LNCaP clone FGC (cell line): ENCODE measurements at regions not wholly inside any gene's neighbourhood (a gene's known extent, or its start where the extent isn't known, plus 50 kb on each side); places are given as distances from the start of the nearest gene placed in this dataset.

Source experiments
- DNase-seq: peaks from one replicate; pipeline ENCODE4 v3.0.0-alpha.2; 2011; ENCODE audit warnings: low read depth
- H3K4me3 ChIP-seq: 2 replicates; pipeline ENCODE4 v1.5.1; 2011; ENCODE audit warnings: mild to moderate bottlenecking, low read depth, low read length, control low read depth
- TF ChIP-seq, protein P1 (sequence below): IDR thresholded peaks from 2 replicates; pipeline ENCODE4 v1.5.1; 2012; ENCODE audit warnings: mild to moderate bottlenecking; ENCODE audit not compliant: control insufficient read depth, insufficient read depth; ENCODE audit errors: extremely low read depth

DNA sequence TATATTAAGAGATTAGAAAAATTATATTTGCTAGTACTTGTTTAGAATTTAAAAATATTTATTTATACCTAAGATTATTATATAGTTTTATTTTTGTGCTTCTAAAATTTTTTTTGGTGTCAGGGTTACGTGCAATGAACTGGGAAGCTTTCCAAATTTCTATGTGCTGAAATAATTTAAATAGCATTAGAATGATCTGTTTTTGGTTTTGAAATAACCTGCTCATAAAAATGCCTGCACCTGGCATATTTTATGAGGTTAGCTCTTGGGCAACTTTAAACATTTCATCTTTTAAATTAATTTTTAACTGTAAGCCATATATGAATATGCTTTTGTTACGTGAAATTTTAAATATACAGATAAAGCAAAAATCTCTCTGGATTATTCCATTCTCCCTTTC lies 482.5 kb downstream of the GLRX3 start:
- TF ChIP-seq, protein P1, sequence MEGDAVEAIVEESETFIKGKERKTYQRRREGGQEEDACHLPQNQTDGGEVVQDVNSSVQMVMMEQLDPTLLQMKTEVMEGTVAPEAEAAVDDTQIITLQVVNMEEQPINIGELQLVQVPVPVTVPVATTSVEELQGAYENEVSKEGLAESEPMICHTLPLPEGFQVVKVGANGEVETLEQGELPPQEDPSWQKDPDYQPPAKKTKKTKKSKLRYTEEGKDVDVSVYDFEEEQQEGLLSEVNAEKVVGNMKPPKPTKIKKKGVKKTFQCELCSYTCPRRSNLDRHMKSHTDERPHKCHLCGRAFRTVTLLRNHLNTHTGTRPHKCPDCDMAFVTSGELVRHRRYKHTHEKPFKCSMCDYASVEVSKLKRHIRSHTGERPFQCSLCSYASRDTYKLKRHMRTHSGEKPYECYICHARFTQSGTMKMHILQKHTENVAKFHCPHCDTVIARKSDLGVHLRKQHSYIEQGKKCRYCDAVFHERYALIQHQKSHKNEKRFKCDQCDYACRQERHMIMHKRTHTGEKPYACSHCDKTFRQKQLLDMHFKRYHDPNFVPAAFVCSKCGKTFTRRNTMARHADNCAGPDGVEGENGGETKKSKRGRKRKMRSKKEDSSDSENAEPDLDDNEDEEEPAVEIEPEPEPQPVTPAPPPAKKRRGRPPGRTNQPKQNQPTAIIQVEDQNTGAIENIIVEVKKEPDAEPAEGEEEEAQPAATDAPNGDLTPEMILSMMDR: no peak
- no peak for DNase-seq
- no peak overlapping the region for H3K4me3 ChIP-seq

DNA sequence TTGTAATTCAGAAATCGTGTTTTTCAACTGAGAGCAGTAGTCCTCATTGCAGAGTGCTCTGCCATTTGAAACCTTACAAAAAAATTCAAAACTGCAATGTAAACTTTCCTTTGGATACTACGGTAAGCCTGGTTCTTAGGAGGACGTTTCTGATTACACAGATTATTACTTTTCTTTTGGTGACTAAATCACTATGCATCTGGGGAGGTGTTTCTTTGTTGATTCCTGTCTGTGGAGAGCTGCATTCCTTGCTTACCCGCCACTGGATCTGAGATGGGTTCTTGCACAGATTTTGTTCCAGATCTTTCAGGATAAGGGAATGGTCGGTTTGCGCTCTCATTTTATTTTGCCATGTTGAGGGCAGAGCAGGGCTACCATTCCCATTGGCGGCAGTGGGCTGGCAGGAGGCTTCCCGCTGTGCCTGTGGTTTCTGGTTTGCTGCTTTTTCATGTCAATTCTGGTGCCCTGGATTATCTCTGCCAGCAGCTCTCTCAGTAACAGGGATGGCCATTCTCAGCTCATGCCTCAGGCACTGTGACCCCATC lies 485.1 kb downstream of the GLRX3 start:
- TF ChIP-seq, protein P1: no peak
- DNase-seq: no peak
- H3K4me3 ChIP-seq: no peak overlapping the region

DNA sequence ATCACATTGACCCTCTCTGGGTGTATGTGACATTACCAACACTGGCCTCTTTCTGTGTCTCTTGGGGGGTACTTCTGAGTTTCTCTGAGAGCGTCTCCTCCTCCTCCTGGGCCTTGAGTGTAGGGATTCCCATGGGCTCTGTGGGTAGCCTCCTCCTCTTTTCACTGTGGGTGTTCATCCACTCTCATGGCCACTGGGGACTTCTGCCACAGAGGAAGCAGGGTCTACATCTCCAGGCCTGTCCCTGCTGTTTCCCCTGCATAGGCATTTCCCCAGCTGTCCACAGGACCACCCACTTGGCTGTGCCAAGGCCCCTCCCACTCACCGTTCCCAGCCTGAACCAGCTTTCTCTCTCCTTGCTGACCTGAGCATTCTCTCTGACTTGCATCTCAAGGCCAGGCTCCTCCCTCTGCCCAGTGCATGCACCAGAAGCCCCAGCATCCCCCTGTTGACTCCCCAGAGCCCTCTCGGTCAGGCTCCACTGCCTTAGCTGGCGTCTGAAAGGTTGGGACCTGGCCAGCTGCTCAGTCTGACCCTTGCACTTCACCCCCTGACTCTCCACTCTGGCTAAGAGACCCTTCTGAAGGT lies 487.6 kb downstream of the GLRX3 start:
- H3K4me3 ChIP-seq: no peak overlapping the region
- DNase-seq: no peak
- TF ChIP-seq, protein P1: no peak

DNA sequence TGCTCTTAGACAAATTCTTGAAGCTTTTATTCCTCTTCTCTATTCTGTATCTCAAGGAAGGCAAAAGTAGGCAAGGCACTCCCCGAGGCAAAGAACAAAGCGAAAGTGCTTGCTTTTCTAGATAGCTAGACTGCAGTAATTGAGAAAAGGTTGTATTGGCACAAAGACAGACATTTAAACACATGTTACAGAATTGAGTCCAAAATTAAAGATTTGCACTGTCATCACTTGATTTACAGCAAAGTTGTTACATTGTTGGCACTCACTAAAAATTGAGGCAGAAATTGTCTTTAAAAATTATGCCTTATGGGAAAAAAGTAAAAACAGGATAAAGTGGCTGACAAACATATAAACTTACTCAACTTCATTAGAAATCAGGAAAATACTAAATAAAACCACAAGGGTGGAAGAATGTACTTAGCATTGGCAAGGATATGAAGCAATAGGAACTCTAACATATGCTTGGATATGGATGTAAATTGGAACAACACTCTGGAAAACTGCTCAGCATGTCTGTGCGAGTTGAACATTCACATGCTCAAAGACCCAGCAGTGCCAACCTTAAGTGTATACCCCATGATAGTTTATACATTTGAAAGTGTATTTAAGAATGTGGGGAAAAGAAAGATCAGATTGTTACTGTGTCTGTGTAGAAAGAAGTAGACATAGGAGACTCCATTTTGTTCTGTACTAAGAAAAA lies 491.3 kb downstream of the GLRX3 start:
- no peak for DNase-seq
- TF ChIP-seq, protein P1: no peak
- H3K4me3 ChIP-seq: no peak overlapping the region

DNA sequence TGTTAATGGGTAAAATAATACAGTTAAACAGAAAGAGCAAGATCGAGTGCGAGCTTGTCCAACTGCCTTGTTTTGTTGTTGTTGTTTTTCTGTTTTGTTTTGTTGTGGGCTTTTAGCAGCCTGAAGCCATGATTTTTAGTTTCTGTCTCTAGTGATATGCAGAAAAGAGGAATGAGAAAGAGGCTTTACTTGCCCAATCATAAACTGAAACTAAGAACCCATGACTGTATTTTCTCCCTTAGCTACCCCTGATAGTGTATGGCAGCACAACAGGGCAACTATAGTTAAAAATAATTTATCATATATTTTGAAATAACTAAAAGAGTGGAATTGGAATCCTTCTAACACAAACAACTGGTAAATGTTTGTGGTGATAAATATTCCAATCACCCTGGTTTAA lies 493.9 kb downstream of the GLRX3 start:
- H3K4me3 ChIP-seq: no peak overlapping the region
- no peak for DNase-seq
- TF ChIP-seq, protein P1: no peak

DNA sequence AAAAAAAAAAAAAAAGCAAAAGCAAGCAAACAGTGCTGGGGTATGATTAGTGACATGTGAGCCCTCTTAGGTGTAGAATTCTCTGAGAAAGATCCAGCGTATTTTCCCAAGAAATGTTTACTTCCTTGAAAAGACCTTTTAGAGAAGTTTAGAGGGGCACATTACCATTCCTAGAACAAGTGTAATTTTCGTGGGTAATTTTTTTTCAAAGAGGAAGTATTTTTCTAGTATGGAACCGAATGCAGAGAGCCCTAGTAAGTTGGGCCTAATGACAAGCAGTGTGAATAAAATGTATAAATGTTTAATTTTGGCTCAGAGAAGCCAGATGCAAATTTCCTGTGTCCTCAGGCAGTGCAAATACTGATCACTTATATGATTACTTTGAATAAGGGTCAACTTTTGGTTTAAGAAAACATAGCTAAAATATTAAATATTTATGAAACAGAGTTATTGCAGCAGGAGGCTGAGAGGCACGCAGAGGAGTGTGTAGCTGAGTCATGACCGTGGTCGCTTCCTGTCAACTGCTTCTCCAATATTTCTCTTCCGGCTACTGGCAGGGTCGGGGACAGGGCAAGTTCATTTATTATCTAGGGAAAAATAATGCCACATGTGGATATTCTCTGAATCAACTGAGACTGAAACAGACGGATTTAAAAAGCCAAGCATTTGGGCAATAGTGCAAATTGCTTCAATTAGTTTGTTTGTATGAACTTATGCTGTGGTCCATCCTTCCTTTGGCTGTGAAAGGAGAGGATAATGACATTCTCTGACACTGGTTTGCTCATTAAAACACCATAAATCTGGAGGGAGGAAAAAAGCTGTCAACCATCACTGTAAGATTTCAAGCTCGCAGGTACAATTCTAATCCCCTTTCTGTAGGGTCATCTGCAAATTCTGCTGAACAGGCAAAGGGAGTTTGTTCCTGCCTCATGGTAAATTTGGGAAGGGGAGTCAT lies 495.2 kb downstream of the GLRX3 start:
- no peak for DNase-seq
- no peak overlapping the region for H3K4me3 ChIP-seq
- TF ChIP-seq, protein P1: no peak
